ENCODE measurements at regions not wholly inside any gene's neighbourhood (a gene's known extent, or its start where the extent isn't known, plus 50 kb on each side); places are given as distances from the start of the nearest gene placed in this dataset.

DNA sequence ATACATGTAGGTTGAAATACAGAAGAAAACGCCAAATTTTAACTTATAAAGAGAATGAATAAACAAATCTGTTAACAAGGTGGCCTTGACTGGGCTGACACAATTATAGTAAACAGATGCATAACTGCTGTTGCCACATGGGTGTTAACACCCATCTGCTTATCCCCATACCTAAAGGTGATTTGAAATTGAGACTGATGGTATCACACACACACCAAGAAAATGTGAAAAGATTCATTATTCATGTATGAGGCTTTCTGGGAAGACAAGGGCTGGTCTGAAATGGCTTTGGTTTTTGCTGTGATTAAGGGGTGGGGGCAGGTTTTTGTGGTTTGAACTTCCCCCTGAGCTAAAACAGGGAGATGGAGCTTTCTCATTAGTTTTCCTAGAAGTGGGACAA is 156.6 kb downstream of the SYT10 start:
- no peak for TF ChIP-seq EZH2 (IDR thresholded peaks at IDR 0.05; ENCODE audit: borderline replicate concordance, low read depth, low read length, severe bottlenecking)
- TF ChIP-seq, protein P1, sequence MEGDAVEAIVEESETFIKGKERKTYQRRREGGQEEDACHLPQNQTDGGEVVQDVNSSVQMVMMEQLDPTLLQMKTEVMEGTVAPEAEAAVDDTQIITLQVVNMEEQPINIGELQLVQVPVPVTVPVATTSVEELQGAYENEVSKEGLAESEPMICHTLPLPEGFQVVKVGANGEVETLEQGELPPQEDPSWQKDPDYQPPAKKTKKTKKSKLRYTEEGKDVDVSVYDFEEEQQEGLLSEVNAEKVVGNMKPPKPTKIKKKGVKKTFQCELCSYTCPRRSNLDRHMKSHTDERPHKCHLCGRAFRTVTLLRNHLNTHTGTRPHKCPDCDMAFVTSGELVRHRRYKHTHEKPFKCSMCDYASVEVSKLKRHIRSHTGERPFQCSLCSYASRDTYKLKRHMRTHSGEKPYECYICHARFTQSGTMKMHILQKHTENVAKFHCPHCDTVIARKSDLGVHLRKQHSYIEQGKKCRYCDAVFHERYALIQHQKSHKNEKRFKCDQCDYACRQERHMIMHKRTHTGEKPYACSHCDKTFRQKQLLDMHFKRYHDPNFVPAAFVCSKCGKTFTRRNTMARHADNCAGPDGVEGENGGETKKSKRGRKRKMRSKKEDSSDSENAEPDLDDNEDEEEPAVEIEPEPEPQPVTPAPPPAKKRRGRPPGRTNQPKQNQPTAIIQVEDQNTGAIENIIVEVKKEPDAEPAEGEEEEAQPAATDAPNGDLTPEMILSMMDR (IDR thresholded peaks at IDR 0.05; ENCODE audit: borderline replicate concordance, extremely low read depth, low read length, poor library complexity, severe bottlenecking): no peak

Data from DND-41 (cell line).